ENCODE measurements at regions not wholly inside any gene's neighbourhood (a gene's known extent, or its start where the extent isn't known, plus 50 kb on each side); places are given as distances from the start of the nearest gene placed in this dataset.

GRCh38 chr5:176736301-176736930 lies 73.9 kb upstream of the UNC5A start:
- TF ChIP-seq CTCF (IDR thresholded peaks at IDR 0.05) = no peak
- no peak for TF ChIP-seq POLR2A (IDR thresholded peaks at IDR 0.05; ENCODE audit: low read depth)

All from esophagus muscularis mucosa (tissue), 3 donors.